Ovary (tissue), 7 donors: ENCODE measurements at regions not wholly inside any gene's neighbourhood (a gene's known extent, or its start where the extent isn't known, plus 50 kb on each side); places are given as distances from the start of the nearest gene placed in this dataset.

Source experiments
- DNase-seq, 5 donors: peaks; one replicate each; pipeline ENCODE4 v3.0.0-alpha.2; 2019 to 2020
- H3K27ac ChIP-seq, 2 donors: fragments of 200-600 bp; one replicate each; pipeline versions ENCODE4 v1.5.1 to v1.8.0; 2019 to 2022
- H3K27me3 ChIP-seq: fragments of 200-600 bp; one replicate; pipeline ENCODE4 v1.8.0; 2022
- H3K36me3 ChIP-seq: fragments of 200-600 bp; sonication (generic); one replicate; pipeline ENCODE4 v1.5.1; 2019
- H3K4me1 ChIP-seq: one replicate; pipeline ENCODE4 v1.8.1; 2013; ENCODE audit warnings: mild to moderate bottlenecking, moderate library complexity; ENCODE audit not compliant: insufficient read depth
- H3K4me3 ChIP-seq: fragments of 200-600 bp; sonication (generic); one replicate; pipeline ENCODE4 v1.5.1; 2017
- H3K9me3 ChIP-seq, 2 donors: fragments of 200-600 bp in 1 of 2; sonication (generic) in 1 of 2; one replicate each; pipeline versions ENCODE4 v1.5.1 to v1.8.1; 2013 to 2019; ENCODE audit warnings: mild to moderate bottlenecking in 1 of 2, moderate library complexity in 1 of 2
- CTCF ChIP-seq, 3 donors: fragments of 450-650 bp in 2 of 3; fragments of 200-600 bp in 1 of 3; IDR thresholded peaks; one replicate each; pipeline versions ENCODE4 v1.5.1 to v1.8.0; 2016 to 2022; ENCODE audit warnings: antibody characterized with exemption in 3 of 3, mild to moderate bottlenecking in 1 of 3
- EP300 ChIP-seq: sonication (generic); formaldehyde crosslinking; IDR thresholded peaks from one replicate; pipeline ENCODE4 v1.6.1; 2017; ENCODE audit warnings: antibody characterized with exemption
- POLR2A ChIP-seq: fragments of 450-650 bp; IDR thresholded peaks from one replicate; pipeline ENCODE4 v1.6.1; 2017; ENCODE audit warnings: antibody characterized with exemption, mild to moderate bottlenecking, moderate library complexity
- WGBS, 3 donors: extraction: QIAGEN DNeasy Blood & Tissue Kit in 1 of 3; methylation state at CpG; one replicate each; pipeline versions ENCODE4 v1.1.5 to v1.1.7; 2013 to 2017; 5-methylcytosine and 5-hydroxymethylcytosine counted together
- intact Hi-C, 4 donors: fragments of 100-400 bp; cut with DNase I; formaldehyde crosslinking; loops; one replicate each; pipeline versions ENCODE4 v1.11.0 to v1.15.1; 2022 to 2023
- donor health status: DM: no; HTN: no; CAD: no; lungs with moderate emphysema.
- donor health status: DM: no; HTN: no; CAD: no.
- donor health status: Bipolar disorder and iron deficiency.
- donor health status: DM: no; HTN: no; CAD: no.
- donor health status: DM: yes; HTN: yes; CAD: no.

- WGBS, 3 donors: 86 to 94% (median 89%) methylated on average over 3 of the region's 3 CpGs
- DNase-seq: no peak
Observed at GRCh38 chr12:68477261-68477772, 133.4 kb upstream of the RAP1B start.

GRCh38 chr12:68477906-68478305 lies 132.8 kb upstream of the RAP1B start:
- no peaks in the 10 kb centered on the region for H3K4me1 ChIP-seq
- no peaks in the 10 kb centered on the region for H3K36me3 ChIP-seq
- intact Hi-C loops: no loop called here
- no peak for TF ChIP-seq EP300
- no peak for TF ChIP-seq CTCF (IDR thresholded peaks at IDR 0.05)
- 90 to 94% (median 93%) methylated on average over 5 of the region's 5 CpGs for WGBS, 3 donors
- no peak overlapping the region for H3K27ac ChIP-seq
- DNase-seq: no peak
- H3K4me3 ChIP-seq: no peak overlapping the region
- no peaks in the 10 kb centered on the region for H3K27me3 ChIP-seq
- H3K9me3 ChIP-seq: no peaks in the 10 kb centered on the region

More at GRCh38 chr12:68477261-68477772, 133.4 kb upstream of the RAP1B start:
- Histone ChIP-seq H3K27ac (no peak overlapping the region), H3K9me3 (no peaks in the 10 kb centered on the region), H3K4me3 (no peak overlapping the region), H3K36me3 (no peaks in the 10 kb centered on the region), H3K27me3 (no peaks in the 10 kb centered on the region), H3K4me1 (no peaks in the 10 kb centered on the region)
- TF ChIP-seq CTCF (IDR thresholded peaks at IDR 0.05) (no peak), POLR2A (no peak), EP300 (no peak)
- intact Hi-C loops: no loop called here

- WGBS, 3 donors: 83 to 95% (median 86%) methylated on average over 1 of the region's 1 CpG
- Histone ChIP-seq H3K9me3 (no peaks in the 10 kb centered on the region), H3K4me1 (no peaks in the 10 kb centered on the region), H3K36me3 (no peaks in the 10 kb centered on the region), H3K27ac (no peak overlapping the region), H3K27me3 (no peaks in the 10 kb centered on the region), H3K4me3 (no peak overlapping the region)
- DNase-seq: no peak
- no peak for TF ChIP-seq POLR2A
- no peak for TF ChIP-seq CTCF (IDR thresholded peaks at IDR 0.05)
- no peak for TF ChIP-seq EP300
- intact Hi-C loops: loop anchor here in 1 of 4 donors (1.0 kb wide), 1 partner anchor 22 kb away; no protein-coding TSS in a partner anchor
Observed at GRCh38 chr12:68478516-68479260, 132.0 kb upstream of the RAP1B start.

GRCh38 chr12:68479261-68479895 lies 131.3 kb upstream of the RAP1B start:
- H3K4me1 ChIP-seq: no peaks in the 10 kb centered on the region
- intact Hi-C loops: loop anchor here in 1 of 4 donors (1.0 kb wide), 1 partner anchor 21 kb away; no protein-coding TSS in a partner anchor
- TF ChIP-seq EP300: no peak
- TF ChIP-seq CTCF (IDR thresholded peaks at IDR 0.05): no peak
- no peak for TF ChIP-seq POLR2A
- H3K36me3 ChIP-seq: no peaks in the 10 kb centered on the region
- DNase-seq: no peak
- no peak overlapping the region for H3K4me3 ChIP-seq
- no peaks in the 10 kb centered on the region for H3K9me3 ChIP-seq
- H3K27ac ChIP-seq: no peak overlapping the region
- WGBS, 3 donors: 27 to 48% (median 30%) methylated on average over 4 of the region's 4 CpGs
- no peaks in the 10 kb centered on the region for H3K27me3 ChIP-seq
